ENCODE measurements at regions not wholly inside any gene's neighbourhood (a gene's known extent, or its start where the extent isn't known, plus 50 kb on each side); places are given as distances from the start of the nearest gene placed in this dataset.

DNA sequence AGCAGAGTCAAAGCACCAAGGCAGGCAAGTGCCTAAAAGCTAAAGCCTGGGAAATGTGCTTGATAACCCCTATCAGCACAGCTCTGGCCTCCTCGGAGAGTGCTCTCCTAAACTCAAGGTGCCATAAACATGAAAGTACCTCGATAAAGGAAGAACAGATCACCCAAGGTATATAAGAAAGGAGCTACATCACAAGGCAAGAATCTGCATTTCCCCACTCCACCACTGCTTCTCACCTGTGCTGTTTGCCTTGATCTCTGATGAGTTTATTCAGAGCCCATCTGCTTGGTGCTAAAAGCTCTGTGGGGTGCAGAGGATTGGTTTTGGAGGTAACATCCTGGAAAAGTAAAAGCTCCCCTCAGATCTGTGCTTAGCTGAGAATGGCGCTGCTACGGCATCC lies 449.5 kb upstream of the CDH5 start:
- no peak for TF ChIP-seq EZH2 (IDR thresholded peaks at IDR 0.05; ENCODE audit: borderline replicate concordance, insufficient read depth, low read depth, low read length, poor library complexity, severe bottlenecking)
- TF ChIP-seq, protein P1, sequence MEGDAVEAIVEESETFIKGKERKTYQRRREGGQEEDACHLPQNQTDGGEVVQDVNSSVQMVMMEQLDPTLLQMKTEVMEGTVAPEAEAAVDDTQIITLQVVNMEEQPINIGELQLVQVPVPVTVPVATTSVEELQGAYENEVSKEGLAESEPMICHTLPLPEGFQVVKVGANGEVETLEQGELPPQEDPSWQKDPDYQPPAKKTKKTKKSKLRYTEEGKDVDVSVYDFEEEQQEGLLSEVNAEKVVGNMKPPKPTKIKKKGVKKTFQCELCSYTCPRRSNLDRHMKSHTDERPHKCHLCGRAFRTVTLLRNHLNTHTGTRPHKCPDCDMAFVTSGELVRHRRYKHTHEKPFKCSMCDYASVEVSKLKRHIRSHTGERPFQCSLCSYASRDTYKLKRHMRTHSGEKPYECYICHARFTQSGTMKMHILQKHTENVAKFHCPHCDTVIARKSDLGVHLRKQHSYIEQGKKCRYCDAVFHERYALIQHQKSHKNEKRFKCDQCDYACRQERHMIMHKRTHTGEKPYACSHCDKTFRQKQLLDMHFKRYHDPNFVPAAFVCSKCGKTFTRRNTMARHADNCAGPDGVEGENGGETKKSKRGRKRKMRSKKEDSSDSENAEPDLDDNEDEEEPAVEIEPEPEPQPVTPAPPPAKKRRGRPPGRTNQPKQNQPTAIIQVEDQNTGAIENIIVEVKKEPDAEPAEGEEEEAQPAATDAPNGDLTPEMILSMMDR (IDR thresholded peaks at IDR 0.05) = no peak
